SK-N-SH treated with all-trans-retinoic acid at 6 μM for 48 hours (cell line): ENCODE measurements at regions not wholly inside any gene's neighbourhood (a gene's known extent, or its start where the extent isn't known, plus 50 kb on each side); places are given as distances from the start of the nearest gene placed in this dataset.

Experiments
- ATAC-seq: fragments of 200-7000 bp; cut with Tn5 transposase; 3 replicates; pipeline ENCODE4 v1.9.1; 2020; ENCODE audit warnings: mild to moderate bottlenecking, moderate library complexity
- PPARA ChIP-seq: fragments of 250-450 bp; sonication (Bioruptor Pico); IDR thresholded peaks from 2 replicates; pipeline ENCODE4 v1.5.0; 2020; ENCODE audit warnings: mild to moderate bottlenecking, borderline replicate concordance
- TCF4 ChIP-seq: fragments of 250-450 bp; sonication (Bioruptor Pico); IDR thresholded peaks from 2 replicates; pipeline ENCODE4 v1.8.0; 2021; ENCODE audit warnings: mild to moderate bottlenecking, moderate library complexity, borderline replicate concordance
- TOX ChIP-seq: fragments of 250-450 bp; sonication (Bioruptor Pico); IDR thresholded peaks from 2 replicates; pipeline ENCODE4 v1.8.0; 2021; ENCODE audit warnings: mild to moderate bottlenecking, moderate library complexity, borderline replicate concordance
- TSHZ2 ChIP-seq: fragments of 250-450 bp; sonication (Bioruptor Pico); IDR thresholded peaks from 2 replicates; pipeline ENCODE4 v1.5.0; 2020; ENCODE audit warnings: mild to moderate bottlenecking, moderate library complexity
- ZC3H10 ChIP-seq: fragments of 250-450 bp; sonication (Bioruptor Pico); IDR thresholded peaks from 2 replicates; pipeline ENCODE4 v1.5.1; 2021; ENCODE audit warnings: mild to moderate bottlenecking, moderate library complexity
- ZFP3 ChIP-seq: fragments of 250-450 bp; sonication (Bioruptor Pico); IDR thresholded peaks from 2 replicates; pipeline ENCODE4 v1.5.0; 2020; ENCODE audit warnings: mild to moderate bottlenecking, moderate library complexity
- ZNF565 ChIP-seq: fragments of 450-650 bp; formaldehyde crosslinking; conservative IDR thresholded peaks from 2 replicates; pipeline ENCODE4 v1.5.0; 2020; ENCODE audit warnings: low read depth, mild to moderate bottlenecking, moderate library complexity
- ZNF8 ChIP-seq: fragments of 450-650 bp; formaldehyde crosslinking; IDR thresholded peaks from 2 replicates; pipeline ENCODE4 v1.5.0; 2020; ENCODE audit warnings: mild to moderate bottlenecking, moderate library complexity

- TF ChIP-seq ZNF8 (CRISPR knock-in tag) = no peak
- TF ChIP-seq TOX (CRISPR knock-in tag) = no peak
- no peak for TF ChIP-seq TCF4 (CRISPR knock-in tag)
- no peak for TF ChIP-seq ZNF565
- no peak for TF ChIP-seq PPARA (CRISPR knock-in tag)
- TF ChIP-seq ZFP3 (CRISPR knock-in tag) = no peak
- no peak for TF ChIP-seq ZC3H10
- TF ChIP-seq TSHZ2 (CRISPR knock-in tag) = no peak
- no peak for ATAC-seq
Observed at GRCh38 chr14:54346257-54346656, 50.5 kb upstream of the CDKN3 start.
